Colonic mucosa (tissue), 4 donors: ENCODE measurements at regions not wholly inside any gene's neighbourhood (a gene's known extent, or its start where the extent isn't known, plus 50 kb on each side); places are given as distances from the start of the nearest gene placed in this dataset.

Experiments
- DNase-seq: peaks from one replicate; pipeline ENCODE4 v3.0.0-alpha.2; 2020
- H3K27ac ChIP-seq: fragments of 200-600 bp; one replicate; pipeline ENCODE4 v1.8.0; 2021
- H3K27me3 ChIP-seq: fragments of 200-600 bp; one replicate; pipeline ENCODE4 v1.8.0; 2021
- H3K36me3 ChIP-seq: fragments of 200-600 bp; one replicate; pipeline ENCODE4 v1.8.0; 2021
- H3K4me1 ChIP-seq: fragments of 200-600 bp; one replicate; pipeline ENCODE4 v1.8.0; 2021; ENCODE audit warnings: mild to moderate bottlenecking
- H3K4me3 ChIP-seq: fragments of 200-600 bp; one replicate; pipeline ENCODE4 v1.8.0; 2021
- H3K9ac ChIP-seq, 2 donors: one replicate each; pipeline ENCODE4 v1.7.0; 2013; ENCODE audit warnings: control low read depth in 2 of 2, low read depth in 2 of 2, low read length in 2 of 2
- H3K9me3 ChIP-seq: fragments of 200-600 bp; one replicate; pipeline ENCODE4 v1.8.0; 2021
- intact Hi-C: fragments of 100-400 bp; cut with DNase I; formaldehyde crosslinking; loops from one replicate; pipeline ENCODE4 v1.14.1; 2022
- TF ChIP-seq, protein P1 (sequence below): fragments of 200-600 bp; IDR thresholded peaks from one replicate; pipeline ENCODE4 v1.8.0; 2022; ENCODE audit warnings: antibody characterized with exemption, mild to moderate bottlenecking
- donor health status: healthy.
- donor health status: DM: no; HTN: no; CAD: no.
- donor health status: DM: no; HTN: no; CAD: no.

DNA sequence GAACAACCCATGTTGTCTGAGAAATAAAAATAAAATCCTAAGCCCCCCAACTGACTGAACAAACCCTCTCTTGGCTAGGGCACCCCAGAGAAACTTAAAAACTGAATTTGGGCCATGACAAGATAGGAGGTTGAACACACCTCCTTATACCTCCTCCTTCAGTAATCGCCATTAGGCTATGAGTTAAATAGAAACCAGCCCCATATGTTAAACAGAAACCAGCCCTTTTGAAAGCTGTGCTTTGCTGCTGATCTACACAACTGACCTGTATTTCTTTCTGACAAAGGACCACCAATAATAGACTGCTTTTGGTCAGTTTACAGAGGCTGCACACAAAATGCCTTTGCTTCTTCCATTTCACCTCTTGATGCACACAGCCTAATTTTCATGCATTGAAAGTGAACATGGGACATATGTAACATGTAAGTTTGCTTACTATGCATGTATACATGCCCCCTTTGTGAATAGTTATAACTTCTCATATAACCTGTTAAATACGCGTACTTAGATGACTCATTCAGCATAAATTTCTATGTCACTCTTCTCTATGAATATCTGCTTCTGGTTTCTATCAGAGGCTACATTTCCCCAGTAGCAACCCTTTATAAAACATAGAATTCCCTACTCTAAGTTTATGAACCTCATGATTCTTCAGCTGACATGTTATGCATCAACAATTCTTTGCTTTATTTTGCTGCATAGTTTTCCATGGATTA, 462.9 kb downstream of the COL12A1 start:
- no peak overlapping the region for H3K9ac ChIP-seq
- no peak overlapping the region for H3K27ac ChIP-seq
- H3K36me3 ChIP-seq: no peaks in the 10 kb centered on the region
- H3K4me3 ChIP-seq: no peak overlapping the region
- intact Hi-C loops: no loop called here
- no peaks in the 10 kb centered on the region for H3K4me1 ChIP-seq
- no peaks in the 10 kb centered on the region for H3K9me3 ChIP-seq
- DNase-seq: no peak
- H3K27me3 ChIP-seq: no peaks in the 10 kb centered on the region
- TF ChIP-seq, protein P1, sequence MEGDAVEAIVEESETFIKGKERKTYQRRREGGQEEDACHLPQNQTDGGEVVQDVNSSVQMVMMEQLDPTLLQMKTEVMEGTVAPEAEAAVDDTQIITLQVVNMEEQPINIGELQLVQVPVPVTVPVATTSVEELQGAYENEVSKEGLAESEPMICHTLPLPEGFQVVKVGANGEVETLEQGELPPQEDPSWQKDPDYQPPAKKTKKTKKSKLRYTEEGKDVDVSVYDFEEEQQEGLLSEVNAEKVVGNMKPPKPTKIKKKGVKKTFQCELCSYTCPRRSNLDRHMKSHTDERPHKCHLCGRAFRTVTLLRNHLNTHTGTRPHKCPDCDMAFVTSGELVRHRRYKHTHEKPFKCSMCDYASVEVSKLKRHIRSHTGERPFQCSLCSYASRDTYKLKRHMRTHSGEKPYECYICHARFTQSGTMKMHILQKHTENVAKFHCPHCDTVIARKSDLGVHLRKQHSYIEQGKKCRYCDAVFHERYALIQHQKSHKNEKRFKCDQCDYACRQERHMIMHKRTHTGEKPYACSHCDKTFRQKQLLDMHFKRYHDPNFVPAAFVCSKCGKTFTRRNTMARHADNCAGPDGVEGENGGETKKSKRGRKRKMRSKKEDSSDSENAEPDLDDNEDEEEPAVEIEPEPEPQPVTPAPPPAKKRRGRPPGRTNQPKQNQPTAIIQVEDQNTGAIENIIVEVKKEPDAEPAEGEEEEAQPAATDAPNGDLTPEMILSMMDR: no peak

DNA sequence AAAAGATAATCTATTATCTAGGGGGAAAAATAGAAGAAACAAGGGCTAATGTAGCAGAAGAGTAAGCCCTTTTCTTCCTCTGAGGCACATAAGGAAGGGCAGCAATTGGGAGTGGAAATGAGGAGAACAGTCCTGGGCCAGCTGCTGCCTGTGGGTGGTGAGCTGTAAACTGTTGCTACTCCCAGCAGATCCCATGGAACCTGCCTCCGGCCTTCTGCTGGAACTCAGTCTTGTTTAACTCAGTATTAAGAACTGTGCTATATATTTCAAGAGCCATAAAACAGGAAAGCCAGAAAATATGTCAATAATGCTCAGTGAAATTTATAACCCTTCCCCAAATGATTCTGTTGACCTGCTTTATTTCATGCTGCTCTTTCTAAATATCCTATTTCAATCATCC, 464.2 kb downstream of the COL12A1 start:
- no peaks in the 10 kb centered on the region for H3K4me1 ChIP-seq
- no peak overlapping the region for H3K27ac ChIP-seq
- no peak overlapping the region for H3K9ac ChIP-seq
- no peak for DNase-seq
- intact Hi-C loops: no loop called here
- TF ChIP-seq, protein P1: no peak
- no peaks in the 10 kb centered on the region for H3K27me3 ChIP-seq
- no peak overlapping the region for H3K4me3 ChIP-seq
- H3K9me3 ChIP-seq: no peaks in the 10 kb centered on the region
- H3K36me3 ChIP-seq: no peaks in the 10 kb centered on the region

DNA sequence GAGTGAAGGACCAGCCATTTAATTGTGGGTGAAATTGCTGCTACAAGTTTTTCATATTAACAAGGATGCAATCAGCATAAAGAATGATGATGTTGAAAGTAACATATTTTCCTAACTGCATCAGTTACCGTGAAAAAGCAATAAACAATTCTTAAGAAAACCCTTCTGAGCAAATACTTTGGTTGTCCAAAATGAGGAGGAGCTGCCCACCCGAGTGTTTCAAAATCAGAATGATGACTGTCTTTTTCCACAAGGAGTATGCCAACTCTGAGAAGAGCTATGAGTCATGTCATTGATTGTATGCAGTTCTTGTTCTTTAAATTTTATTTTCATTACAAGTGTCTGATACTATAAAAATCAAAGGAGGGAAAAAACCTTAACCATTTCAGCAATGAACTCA, 470.5 kb downstream of the COL12A1 start:
- Histone ChIP-seq H3K4me3 (no peak overlapping the region), H3K27me3 (no peaks in the 10 kb centered on the region), H3K4me1 (no peaks in the 10 kb centered on the region), H3K9ac (no peak overlapping the region), H3K36me3 (no peaks in the 10 kb centered on the region), H3K27ac (no peak overlapping the region), H3K9me3 (no peaks in the 10 kb centered on the region)
- intact Hi-C loops: no loop called here
- no peak for DNase-seq
- TF ChIP-seq, protein P1: no peak

DNA sequence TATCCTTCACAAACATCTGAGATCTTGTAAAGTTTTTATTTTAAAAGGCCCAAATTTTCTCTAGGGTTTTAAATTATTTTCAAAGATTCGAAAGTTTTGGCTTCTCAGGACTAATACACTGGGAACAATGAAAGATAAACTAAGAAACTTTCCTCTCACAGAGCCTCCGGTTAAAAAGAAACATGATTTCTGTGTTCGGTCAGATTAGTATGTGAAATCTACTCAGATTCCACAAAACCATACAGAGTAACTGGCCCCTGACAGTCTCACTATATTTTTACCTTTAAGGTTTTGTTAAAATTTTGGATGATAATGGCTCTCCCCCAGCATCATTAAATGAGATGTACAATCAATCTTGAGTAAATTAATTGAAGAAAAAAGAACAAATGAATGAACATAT, 471.0 kb downstream of the COL12A1 start:
- Histone ChIP-seq H3K9me3 (no peaks in the 10 kb centered on the region), H3K27me3 (no peaks in the 10 kb centered on the region), H3K36me3 (no peaks in the 10 kb centered on the region), H3K9ac (no peak overlapping the region), H3K4me3 (no peak overlapping the region), H3K27ac (no peak overlapping the region), H3K4me1 (no peaks in the 10 kb centered on the region)
- TF ChIP-seq, protein P1: no peak
- DNase-seq: no peak
- intact Hi-C loops: no loop called here

DNA sequence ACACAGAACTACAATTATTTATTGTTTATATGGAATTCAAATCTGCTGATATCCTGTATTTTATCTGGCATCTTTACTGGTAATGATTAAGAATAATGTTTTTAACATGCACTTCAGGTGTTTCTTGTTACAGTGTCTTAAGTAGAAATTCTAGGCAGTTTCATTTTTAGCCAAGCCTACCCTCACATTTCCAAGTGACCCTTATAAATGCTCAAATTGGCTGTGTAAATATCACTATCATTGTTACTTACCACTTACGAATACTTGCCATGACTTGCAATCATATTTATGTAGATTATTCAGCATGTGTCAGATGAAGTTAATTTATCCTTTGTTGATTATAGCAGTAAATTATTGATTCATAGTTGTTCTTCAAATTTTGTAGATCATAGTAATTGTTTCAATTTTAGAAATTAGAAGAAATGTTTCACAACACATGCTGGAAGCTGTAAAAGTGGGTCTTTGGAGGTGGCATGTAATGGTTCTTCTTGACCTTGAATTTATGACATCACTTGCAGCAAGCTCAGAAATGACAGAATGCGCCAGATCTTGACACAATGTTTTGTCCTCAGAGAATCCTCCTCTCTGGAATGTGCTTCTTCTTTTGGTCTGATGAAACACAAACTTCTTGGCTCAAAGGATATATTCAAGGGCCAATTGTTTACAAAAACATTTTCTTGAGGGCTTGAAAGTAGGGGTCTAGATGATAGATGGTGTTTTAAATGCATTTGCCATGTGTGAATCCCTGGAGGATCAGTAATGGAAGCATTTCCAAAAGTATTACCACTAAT, 471.8 kb downstream of the COL12A1 start:
- no peaks in the 10 kb centered on the region for H3K27me3 ChIP-seq
- H3K9me3 ChIP-seq: no peaks in the 10 kb centered on the region
- H3K9ac ChIP-seq: no peak overlapping the region
- TF ChIP-seq, protein P1: no peak
- DNase-seq: no peak
- no peak overlapping the region for H3K4me3 ChIP-seq
- no peaks in the 10 kb centered on the region for H3K4me1 ChIP-seq
- no peak overlapping the region for H3K27ac ChIP-seq
- intact Hi-C loops: no loop called here
- no peaks in the 10 kb centered on the region for H3K36me3 ChIP-seq
